ENCODE measurements at regions not wholly inside any gene's neighbourhood (a gene's known extent, or its start where the extent isn't known, plus 50 kb on each side); places are given as distances from the start of the nearest gene placed in this dataset.

GRCh38 chr3:70583682-70584081 is 271.2 kb upstream of the MDFIC2 start:
- Mint-ChIP-seq H3K4me3 (no peak overlapping the region), H3K27me3 (ENCODE audit: low read depth) (peaks cover 5% of the 10 kb centered on the region), H3K27ac (no peak overlapping the region), H3K4me1 (ENCODE audit: low read depth) (no peaks in the 10 kb centered on the region), H3K9me3 (no peaks in the 10 kb centered on the region), H3K36me3 (ENCODE audit: low read depth) (no peaks in the 10 kb centered on the region)

- H3K9me3 Mint-ChIP-seq, result no peaks in the 10 kb centered on the region
Observed at GRCh38 chr3:70582803-70583202, 270.4 kb upstream of the MDFIC2 start.

DNA sequence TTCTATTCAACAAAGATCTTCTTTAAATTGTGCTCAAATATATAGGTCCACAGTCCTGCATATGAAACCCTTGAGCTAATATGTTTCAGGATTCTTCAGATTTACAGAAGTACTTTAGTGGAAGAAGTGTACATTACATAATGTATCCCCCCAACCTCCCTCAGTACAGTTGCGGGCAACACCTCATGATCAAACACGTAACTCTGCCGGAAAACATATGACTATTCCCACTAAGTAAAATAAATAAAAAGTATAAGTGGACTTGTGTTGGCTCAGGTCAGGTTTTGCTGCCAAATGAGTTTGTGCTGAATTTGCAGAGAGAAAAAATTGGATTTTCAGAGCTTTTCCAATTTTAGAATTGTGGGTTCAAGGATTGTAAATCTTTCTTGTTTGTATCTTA is 267.6 kb upstream of the MDFIC2 start:
- peaks cover 5% of the 10 kb centered on the region for H3K27me3 Mint-ChIP-seq (ENCODE audit: low read depth)
- no peak overlapping the region for H3K4me3 Mint-ChIP-seq
- H3K27ac Mint-ChIP-seq, result no peak overlapping the region
- no peaks in the 10 kb centered on the region for H3K4me1 Mint-ChIP-seq (ENCODE audit: low read depth)
- no peaks in the 10 kb centered on the region for H3K36me3 Mint-ChIP-seq (ENCODE audit: low read depth)
- no peaks in the 10 kb centered on the region for H3K9me3 Mint-ChIP-seq

More at GRCh38 chr3:70582803-70583202, 270.4 kb upstream of the MDFIC2 start:
- H3K4me3 Mint-ChIP-seq, result no peak overlapping the region
- peaks cover 5% of the 10 kb centered on the region for H3K27me3 Mint-ChIP-seq (ENCODE audit: low read depth)
- H3K4me1 Mint-ChIP-seq (ENCODE audit: low read depth), result no peaks in the 10 kb centered on the region
- no peaks in the 10 kb centered on the region for H3K36me3 Mint-ChIP-seq (ENCODE audit: low read depth)
- H3K27ac Mint-ChIP-seq, result no peak overlapping the region

DNA sequence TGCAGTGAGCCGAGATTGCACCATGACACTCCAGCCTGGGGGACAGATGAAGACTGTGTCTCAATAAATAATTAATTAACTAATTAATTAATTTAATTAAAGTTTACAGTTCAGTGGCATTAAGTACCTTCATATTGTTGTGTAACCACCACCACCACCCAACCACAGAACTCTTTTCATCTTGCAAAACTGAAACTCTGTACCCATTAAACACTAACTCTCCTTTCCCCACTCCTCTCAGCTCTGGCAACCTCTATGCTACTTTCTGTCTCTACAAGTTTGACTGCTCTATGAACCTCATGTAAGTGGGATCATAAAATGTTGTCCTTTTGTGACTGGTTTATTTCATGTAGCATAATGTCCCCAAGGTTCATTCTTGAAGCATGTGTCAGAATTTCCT is 259.3 kb upstream of the MDFIC2 start:
- Mint-ChIP-seq H3K36me3 (ENCODE audit: low read depth) (no peaks in the 10 kb centered on the region), H3K4me3 (no peak overlapping the region), H3K27me3 (ENCODE audit: low read depth) (no peaks in the 10 kb centered on the region), H3K9me3 (no peaks in the 10 kb centered on the region), H3K27ac (no peak overlapping the region), H3K4me1 (ENCODE audit: low read depth) (no peaks in the 10 kb centered on the region)

DNA sequence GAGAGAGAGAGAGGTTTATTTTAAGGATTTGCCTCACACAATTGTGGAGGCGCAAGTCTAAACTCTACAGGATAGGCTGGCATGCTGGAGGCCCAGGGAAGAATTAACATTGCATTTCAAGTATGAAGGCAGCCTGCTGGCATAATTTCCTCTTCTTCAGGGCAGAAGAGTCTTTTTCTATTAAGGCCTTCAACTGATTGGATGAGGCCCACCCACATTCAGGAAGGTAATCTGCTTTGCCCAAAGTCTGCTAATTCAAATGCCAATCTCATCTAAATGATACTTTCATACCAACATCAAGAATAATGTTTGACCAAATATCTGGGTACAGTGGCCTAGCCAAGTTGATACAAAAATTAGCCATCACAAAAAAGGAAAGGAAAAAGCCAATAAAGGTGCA is 258.1 kb upstream of the MDFIC2 start:
- Mint-ChIP-seq H3K27ac (no peak overlapping the region), H3K27me3 (ENCODE audit: low read depth) (no peaks in the 10 kb centered on the region), H3K4me3 (no peak overlapping the region), H3K4me1 (ENCODE audit: low read depth) (no peaks in the 10 kb centered on the region), H3K9me3 (peaks cover 4% of the 10 kb centered on the region), H3K36me3 (ENCODE audit: low read depth) (no peaks in the 10 kb centered on the region)

- Mint-ChIP-seq H3K4me1 (ENCODE audit: low read depth) (no peaks in the 10 kb centered on the region), H3K27ac (no peak overlapping the region), H3K36me3 (ENCODE audit: low read depth) (no peaks in the 10 kb centered on the region), H3K9me3 (peaks cover 4% of the 10 kb centered on the region), H3K27me3 (ENCODE audit: low read depth) (no peaks in the 10 kb centered on the region), H3K4me3 (no peak overlapping the region)
Observed at GRCh38 chr3:70568626-70569025, 256.2 kb upstream of the MDFIC2 start.

GRCh38 chr3:70565861-70566260 is 253.4 kb upstream of the MDFIC2 start:
- Mint-ChIP-seq H3K36me3 (ENCODE audit: low read depth) (no peaks in the 10 kb centered on the region), H3K27me3 (ENCODE audit: low read depth) (no peaks in the 10 kb centered on the region), H3K4me3 (no peak overlapping the region), H3K27ac (no peak overlapping the region), H3K9me3 (peaks cover 4% of the 10 kb centered on the region), H3K4me1 (ENCODE audit: low read depth) (no peaks in the 10 kb centered on the region)

GRCh38 chr3:70564552-70564951 is 252.1 kb upstream of the MDFIC2 start:
- no peak overlapping the region for H3K4me3 Mint-ChIP-seq
- H3K27ac Mint-ChIP-seq, result no peak overlapping the region
- no peaks in the 10 kb centered on the region for H3K36me3 Mint-ChIP-seq (ENCODE audit: low read depth)
- peaks cover 4% of the 10 kb centered on the region for H3K9me3 Mint-ChIP-seq
- H3K27me3 Mint-ChIP-seq (ENCODE audit: low read depth), result no peaks in the 10 kb centered on the region
- H3K4me1 Mint-ChIP-seq (ENCODE audit: low read depth), result no peaks in the 10 kb centered on the region

DNA sequence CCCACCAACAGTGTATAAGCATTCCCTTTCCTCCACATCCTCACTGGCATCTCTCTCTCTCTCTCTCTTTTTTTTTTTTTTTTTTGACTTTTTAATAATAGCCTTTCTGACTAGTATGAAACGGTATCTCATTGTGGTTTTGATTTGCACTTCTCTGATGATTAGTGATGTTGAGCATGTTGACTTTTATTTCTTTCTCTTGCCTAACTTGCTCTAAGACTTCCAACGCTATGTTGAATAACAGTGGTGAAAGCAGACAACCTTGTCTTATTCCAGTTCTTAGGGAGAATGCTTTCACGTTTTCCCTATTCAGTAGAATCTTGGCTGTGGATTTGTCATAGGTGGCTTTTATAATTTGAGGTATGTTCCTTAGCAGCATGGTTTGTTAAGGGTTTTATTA is 249.4 kb upstream of the MDFIC2 start:
- H3K9me3 Mint-ChIP-seq, result peaks cover 4% of the 10 kb centered on the region
- no peak overlapping the region for H3K27ac Mint-ChIP-seq
- H3K27me3 Mint-ChIP-seq (ENCODE audit: low read depth), result no peaks in the 10 kb centered on the region
- H3K4me3 Mint-ChIP-seq, result no peak overlapping the region
- no peaks in the 10 kb centered on the region for H3K36me3 Mint-ChIP-seq (ENCODE audit: low read depth)
- H3K4me1 Mint-ChIP-seq (ENCODE audit: low read depth), result no peaks in the 10 kb centered on the region

GRCh38 chr3:70558956-70559355 is 246.5 kb upstream of the MDFIC2 start:
- Mint-ChIP-seq H3K9me3 (no peaks in the 10 kb centered on the region), H3K4me1 (ENCODE audit: low read depth) (no peaks in the 10 kb centered on the region), H3K27ac (no peak overlapping the region), H3K27me3 (ENCODE audit: low read depth) (no peaks in the 10 kb centered on the region), H3K36me3 (ENCODE audit: low read depth) (no peaks in the 10 kb centered on the region), H3K4me3 (no peak overlapping the region)

GRCh38 chr3:70557976-70558375 is 245.5 kb upstream of the MDFIC2 start:
- no peaks in the 10 kb centered on the region for H3K36me3 Mint-ChIP-seq (ENCODE audit: low read depth)
- H3K4me1 Mint-ChIP-seq (ENCODE audit: low read depth), result no peaks in the 10 kb centered on the region
- H3K4me3 Mint-ChIP-seq, result no peak overlapping the region
- H3K27ac Mint-ChIP-seq, result no peak overlapping the region
- no peaks in the 10 kb centered on the region for H3K27me3 Mint-ChIP-seq (ENCODE audit: low read depth)
- no peaks in the 10 kb centered on the region for H3K9me3 Mint-ChIP-seq

DNA sequence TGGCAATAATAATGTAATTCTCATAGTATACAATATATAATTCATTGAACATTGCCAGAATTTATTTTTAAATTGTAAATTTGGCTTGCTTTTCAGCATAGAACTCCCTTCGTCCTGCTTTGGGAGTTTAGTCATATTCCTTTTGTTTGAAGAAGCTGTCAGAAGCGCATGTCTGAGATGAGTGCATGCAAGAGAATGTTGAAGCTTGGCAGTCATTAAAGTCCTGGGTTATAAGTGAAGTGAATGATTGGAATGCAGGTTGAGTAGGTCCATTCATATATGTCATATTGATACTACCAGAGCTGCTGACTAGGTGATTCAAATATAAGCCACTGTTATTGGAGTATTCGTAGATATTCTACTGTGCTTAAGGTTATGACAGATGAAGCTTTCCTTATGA is 243.6 kb upstream of the MDFIC2 start:
- Mint-ChIP-seq H3K4me3 (no peak overlapping the region), H3K36me3 (ENCODE audit: low read depth) (no peaks in the 10 kb centered on the region), H3K9me3 (no peaks in the 10 kb centered on the region), H3K27me3 (ENCODE audit: low read depth) (no peaks in the 10 kb centered on the region), H3K27ac (no peak overlapping the region), H3K4me1 (ENCODE audit: low read depth) (no peaks in the 10 kb centered on the region)

GRCh38 chr3:70554170-70554569 is 241.7 kb upstream of the MDFIC2 start:
- Mint-ChIP-seq H3K27ac (no peak overlapping the region), H3K9me3 (no peaks in the 10 kb centered on the region), H3K4me3 (no peak overlapping the region), H3K4me1 (ENCODE audit: low read depth) (no peaks in the 10 kb centered on the region), H3K36me3 (ENCODE audit: low read depth) (no peaks in the 10 kb centered on the region), H3K27me3 (ENCODE audit: low read depth) (peaks cover 4% of the 10 kb centered on the region)

DNA sequence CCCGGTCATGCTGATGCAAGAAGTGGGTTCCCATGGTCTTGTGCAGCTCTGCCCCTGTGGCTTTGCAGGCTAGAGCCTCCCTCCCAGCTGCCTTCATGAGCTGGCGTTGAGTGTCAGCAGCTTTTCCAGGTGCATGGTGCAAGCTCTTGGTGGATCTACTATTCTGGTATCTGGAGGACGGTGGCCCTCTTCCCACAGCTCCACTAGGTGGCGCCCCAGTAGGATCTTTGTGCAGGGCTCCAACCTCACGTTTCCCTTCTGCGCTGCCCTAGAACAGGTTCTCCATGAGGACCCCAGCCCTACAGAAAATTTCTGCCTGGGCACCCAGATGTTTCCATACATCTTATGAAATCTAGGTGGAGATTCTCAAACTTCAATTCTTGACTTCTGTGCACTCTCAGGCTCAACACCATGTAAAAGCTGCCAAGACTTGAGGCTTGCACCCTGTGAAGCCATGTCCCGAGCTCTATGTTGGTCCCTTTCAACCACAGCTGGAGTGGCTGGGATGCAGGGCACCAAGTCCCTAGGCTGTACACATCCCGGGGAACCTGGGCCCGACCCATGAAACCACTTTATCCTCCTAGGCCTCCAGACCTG is 238.4 kb upstream of the MDFIC2 start:
- peaks cover 4% of the 10 kb centered on the region for H3K27me3 Mint-ChIP-seq (ENCODE audit: low read depth)
- H3K4me3 Mint-ChIP-seq, result no peak overlapping the region
- no peaks in the 10 kb centered on the region for H3K36me3 Mint-ChIP-seq (ENCODE audit: low read depth)
- no peaks in the 10 kb centered on the region for H3K9me3 Mint-ChIP-seq
- H3K4me1 Mint-ChIP-seq (ENCODE audit: low read depth), result no peaks in the 10 kb centered on the region
- no peak overlapping the region for H3K27ac Mint-ChIP-seq

GRCh38 chr3:70546679-70547078 is 234.2 kb upstream of the MDFIC2 start:
- H3K4me3 Mint-ChIP-seq, result no peak overlapping the region
- no peak overlapping the region for H3K27ac Mint-ChIP-seq
- no peaks in the 10 kb centered on the region for H3K4me1 Mint-ChIP-seq (ENCODE audit: low read depth)
- H3K36me3 Mint-ChIP-seq (ENCODE audit: low read depth), result no peaks in the 10 kb centered on the region
- H3K9me3 Mint-ChIP-seq, result no peaks in the 10 kb centered on the region
- H3K27me3 Mint-ChIP-seq (ENCODE audit: low read depth), result peaks cover 8% of the 10 kb centered on the region

DNA sequence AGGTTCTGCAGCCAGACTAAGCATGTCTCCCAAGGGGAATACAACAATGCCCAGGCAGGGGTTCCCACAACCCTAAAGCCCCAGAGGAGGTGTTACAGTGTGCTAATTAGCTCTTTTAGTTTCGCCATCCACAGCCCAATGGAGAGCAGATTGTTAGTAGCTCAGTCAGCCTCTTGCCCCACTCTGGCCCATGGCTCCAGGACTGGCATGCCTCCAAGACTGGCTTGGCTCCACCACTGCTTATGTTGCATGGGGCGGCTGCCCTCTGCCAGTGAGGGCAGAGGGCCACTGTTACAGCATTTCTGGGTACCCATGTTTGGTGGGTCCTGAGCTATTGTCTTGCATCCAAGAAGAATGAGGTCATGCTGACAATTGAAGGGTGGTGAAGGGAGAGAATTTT is 231.1 kb upstream of the MDFIC2 start:
- H3K9me3 Mint-ChIP-seq, result no peaks in the 10 kb centered on the region
- no peak overlapping the region for H3K4me3 Mint-ChIP-seq
- H3K27ac Mint-ChIP-seq, result no peak overlapping the region
- no peaks in the 10 kb centered on the region for H3K4me1 Mint-ChIP-seq (ENCODE audit: low read depth)
- peaks cover 3% of the 10 kb centered on the region for H3K27me3 Mint-ChIP-seq (ENCODE audit: low read depth)
- H3K36me3 Mint-ChIP-seq (ENCODE audit: low read depth), result no peaks in the 10 kb centered on the region
